Fibroblast of lung (primary cell): ENCODE measurements at regions not wholly inside any gene's neighbourhood (a gene's known extent, or its start where the extent isn't known, plus 50 kb on each side); places are given as distances from the start of the nearest gene placed in this dataset.
"Not testable (repeated sequence)": the region's sequence is repeated elsewhere in the genome, so short reads cannot be mapped to it uniquely, and the experiment has no call there.

Experiments used
- DNase-seq, 2 donors: peaks; one replicate each; pipeline versions ENCODE4 v3.0.0 to v3.0.0-alpha.2; 2010; ENCODE audit warnings: low read depth in 2 of 2
- H2AFZ ChIP-seq: 2 replicates; pipeline ENCODE4 v1.5.1; 2012; ENCODE audit warnings: low read length, control low read depth, inconsistent platforms
- H3K27ac ChIP-seq: 2 replicates; pipeline ENCODE4 v1.5.1; 2011; ENCODE audit warnings: low read length, control low read depth; ENCODE audit not compliant: insufficient read depth
- H3K27me3 ChIP-seq: 2 replicates; pipeline ENCODE4 v1.5.1; 2011; ENCODE audit warnings: mild to moderate bottlenecking, low read length; ENCODE audit not compliant: control insufficient read depth, insufficient read depth
- H3K36me3 ChIP-seq: 2 replicates; pipeline ENCODE4 v1.5.1; 2011; ENCODE audit warnings: low read length; ENCODE audit not compliant: control insufficient read depth, insufficient read depth
- H3K4me1 ChIP-seq: 2 replicates; pipeline ENCODE4 v1.5.1; 2011; ENCODE audit warnings: low read length; ENCODE audit not compliant: control insufficient read depth, insufficient read depth; ENCODE audit errors: extremely low read depth
- H3K4me2 ChIP-seq: 2 replicates; pipeline ENCODE4 v1.5.1; 2011; ENCODE audit warnings: low read length, control low read depth; ENCODE audit not compliant: insufficient read depth; ENCODE audit errors: extremely low read depth
- H3K4me3 ChIP-seq, 4 experiments: fragments of 200-600 bp in 1 of 4; sonication (generic) in 1 of 4; replicated peaks in 1 of 4; 2 replicates each; pipeline ENCODE4 v1.5.1; 2011 to 2016; ENCODE audit warnings: low read length in 4 of 4, low read depth in 3 of 4, mild to moderate bottlenecking in 3 of 4, control low read depth in 2 of 4, inconsistent platforms in 1 of 4, mixed read lengths in 1 of 4; ENCODE audit not compliant: insufficient read depth in 1 of 4; ENCODE audit errors: control extremely low read depth in 1 of 4
- H3K79me2 ChIP-seq: 2 replicates; pipeline ENCODE4 v1.5.1; 2012; ENCODE audit warnings: mild to moderate bottlenecking, low read length, inconsistent platforms; ENCODE audit not compliant: control insufficient read depth, insufficient read depth
- H3K9ac ChIP-seq: 2 replicates; pipeline ENCODE4 v1.5.1; 2011; ENCODE audit warnings: mild to moderate bottlenecking, low read length, control low read depth; ENCODE audit not compliant: insufficient read depth
- H3K9me3 ChIP-seq: 2 replicates; pipeline ENCODE4 v1.5.1; 2012; ENCODE audit warnings: low read depth, low read length; ENCODE audit not compliant: control insufficient read depth, insufficient read depth
- H4K20me1 ChIP-seq: 2 replicates; pipeline ENCODE4 v1.5.1; 2011; ENCODE audit warnings: low read length; ENCODE audit not compliant: control insufficient read depth, insufficient read depth; ENCODE audit errors: extremely low read depth
- EZH2 ChIP-seq: IDR thresholded peaks from 2 replicates; pipeline ENCODE4 v1.5.1; 2012; ENCODE audit warnings: low read length, control low read depth, mild to moderate bottlenecking; ENCODE audit errors: missing control alignments
- TF ChIP-seq, protein P1 (sequence below), 2 donors: IDR thresholded peaks in 1 of 2; conservative IDR thresholded peaks in 1 of 2; 1 replicate in 1 of 2; 2 replicates in 1 of 2; pipeline ENCODE4 v1.5.1; 2011 to 2012; ENCODE audit warnings: low read length in 2 of 2, control low read depth in 1 of 2, inconsistent platforms in 1 of 2, low read depth in 1 of 2, mild to moderate bottlenecking in 1 of 2

- Histone ChIP-seq H3K27me3 (no peaks in the 10 kb centered on the region), H3K4me1 (no peaks in the 10 kb centered on the region), H3K4me3 (no peak overlapping the region), H3K4me2 (no peak overlapping the region), H3K9ac (no peak overlapping the region), H4K20me1 (no peaks in the 10 kb centered on the region), H3K9me3 (no peaks in the 10 kb centered on the region), H3K36me3 (no peaks in the 10 kb centered on the region), H2AFZ (no peak overlapping the region), H3K27ac (no peak overlapping the region), H3K79me2 (no peaks in the 10 kb centered on the region)
- TF ChIP-seq, protein P1, sequence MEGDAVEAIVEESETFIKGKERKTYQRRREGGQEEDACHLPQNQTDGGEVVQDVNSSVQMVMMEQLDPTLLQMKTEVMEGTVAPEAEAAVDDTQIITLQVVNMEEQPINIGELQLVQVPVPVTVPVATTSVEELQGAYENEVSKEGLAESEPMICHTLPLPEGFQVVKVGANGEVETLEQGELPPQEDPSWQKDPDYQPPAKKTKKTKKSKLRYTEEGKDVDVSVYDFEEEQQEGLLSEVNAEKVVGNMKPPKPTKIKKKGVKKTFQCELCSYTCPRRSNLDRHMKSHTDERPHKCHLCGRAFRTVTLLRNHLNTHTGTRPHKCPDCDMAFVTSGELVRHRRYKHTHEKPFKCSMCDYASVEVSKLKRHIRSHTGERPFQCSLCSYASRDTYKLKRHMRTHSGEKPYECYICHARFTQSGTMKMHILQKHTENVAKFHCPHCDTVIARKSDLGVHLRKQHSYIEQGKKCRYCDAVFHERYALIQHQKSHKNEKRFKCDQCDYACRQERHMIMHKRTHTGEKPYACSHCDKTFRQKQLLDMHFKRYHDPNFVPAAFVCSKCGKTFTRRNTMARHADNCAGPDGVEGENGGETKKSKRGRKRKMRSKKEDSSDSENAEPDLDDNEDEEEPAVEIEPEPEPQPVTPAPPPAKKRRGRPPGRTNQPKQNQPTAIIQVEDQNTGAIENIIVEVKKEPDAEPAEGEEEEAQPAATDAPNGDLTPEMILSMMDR (conservative IDR thresholded peaks at IDR 0.05 in 1 of 2, IDR thresholded peaks at IDR 0.05 in 1 of 2; ENCODE audit: low read depth in 1 of 2, low read length in 2 of 2) = no peak
- no peak for TF ChIP-seq EZH2
- no peak for DNase-seq
These were observed 169.5 kb upstream of the SMARCAD1 start for GRCh38 chr4:94038195-94038594.

DNA sequence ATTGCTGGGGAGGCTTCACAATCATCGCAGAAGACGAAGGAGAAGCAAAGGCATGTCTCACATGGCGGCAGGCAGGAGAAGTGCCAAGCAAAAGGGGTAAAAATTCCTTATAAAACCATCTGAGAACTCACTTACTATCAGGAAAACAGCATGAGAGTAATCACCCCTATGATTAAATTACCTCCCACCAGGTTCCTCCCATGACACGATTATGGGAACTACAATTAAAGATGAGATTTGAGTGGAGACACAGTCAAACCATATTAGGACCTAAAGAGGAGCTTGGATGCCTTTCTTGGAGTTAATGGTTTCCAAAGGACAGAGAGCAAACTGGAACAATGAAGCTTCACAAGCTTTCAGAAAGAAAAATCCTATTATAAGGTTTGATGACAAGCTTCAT, 168.4 kb upstream of the SMARCAD1 start:
- no peak overlapping the region for H3K27ac ChIP-seq
- no peaks in the 10 kb centered on the region for H3K4me1 ChIP-seq
- H3K36me3 ChIP-seq = no peaks in the 10 kb centered on the region
- no peak overlapping the region for H2AFZ ChIP-seq
- no peak for DNase-seq
- H4K20me1 ChIP-seq = no peaks in the 10 kb centered on the region
- no peak overlapping the region for H3K4me3 ChIP-seq
- no peaks in the 10 kb centered on the region for H3K9me3 ChIP-seq
- no peak for TF ChIP-seq EZH2
- TF ChIP-seq, protein P1 (conservative IDR thresholded peaks at IDR 0.05 in 1 of 2, IDR thresholded peaks at IDR 0.05 in 1 of 2; ENCODE audit: low read depth in 1 of 2, low read length in 2 of 2) = no peak
- H3K9ac ChIP-seq = no peak overlapping the region
- no peaks in the 10 kb centered on the region for H3K79me2 ChIP-seq
- no peaks in the 10 kb centered on the region for H3K27me3 ChIP-seq
- no peak overlapping the region for H3K4me2 ChIP-seq

DNA sequence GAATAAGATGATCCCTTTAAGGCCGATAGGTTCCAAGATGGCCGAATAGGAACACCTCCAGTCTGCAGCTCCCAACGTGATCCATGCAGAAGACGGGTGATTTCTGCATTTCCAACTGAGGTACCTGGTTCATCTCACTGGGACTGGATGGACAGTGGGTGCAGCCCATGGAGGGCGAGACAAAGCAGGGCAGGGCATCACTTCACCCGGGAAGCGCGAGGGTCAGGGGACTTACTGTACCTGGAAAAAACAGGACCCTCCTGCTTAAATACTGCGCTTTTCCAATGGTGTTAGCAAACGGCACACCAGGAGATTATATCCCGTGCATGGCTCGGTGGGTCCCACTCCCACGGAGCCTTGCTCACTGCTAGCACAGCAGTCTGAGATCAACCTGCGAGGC, 163.2 kb upstream of the SMARCAD1 start:
- H3K9ac ChIP-seq, H3K4me1 ChIP-seq, H3K4me3 ChIP-seq, H3K4me2 ChIP-seq, DNase-seq, H2AFZ ChIP-seq, H3K9me3 ChIP-seq, H3K27me3 ChIP-seq, H3K36me3 ChIP-seq, H4K20me1 ChIP-seq, H3K27ac ChIP-seq, H3K79me2 ChIP-seq: not testable (repeated sequence)

GRCh38 chr4:94063084-94063483, 144.6 kb upstream of the SMARCAD1 start:
- H3K4me1 ChIP-seq = no peaks in the 10 kb centered on the region
- no peaks in the 10 kb centered on the region for H3K36me3 ChIP-seq
- TF ChIP-seq, protein P1 (conservative IDR thresholded peaks at IDR 0.05 in 1 of 2, IDR thresholded peaks at IDR 0.05 in 1 of 2; ENCODE audit: low read depth in 1 of 2, low read length in 2 of 2) = no peak
- no peak for TF ChIP-seq EZH2
- H3K27ac ChIP-seq = no peak overlapping the region
- DNase-seq = no peak
- H4K20me1 ChIP-seq = no peaks in the 10 kb centered on the region
- H3K4me3 ChIP-seq = no peak overlapping the region
- H3K27me3 ChIP-seq = no peaks in the 10 kb centered on the region
- H3K79me2 ChIP-seq = no peaks in the 10 kb centered on the region
- no peak overlapping the region for H3K9ac ChIP-seq
- no peak overlapping the region for H2AFZ ChIP-seq
- no peak overlapping the region for H3K4me2 ChIP-seq
- H3K9me3 ChIP-seq = no peaks in the 10 kb centered on the region
